GM19397 (cell line): ENCODE measurements at regions not wholly inside any gene's neighbourhood (a gene's known extent, or its start where the extent isn't known, plus 50 kb on each side); places are given as distances from the start of the nearest gene placed in this dataset.
"Not testable (repeated sequence)": the region's sequence is repeated elsewhere in the genome, so short reads cannot be mapped to it uniquely, and the experiment has no call there.

Source experiments
- ATAC-seq: cut with Tn5 transposase; IDR thresholded peaks from one replicate; pipeline ENCODE4 v1.9.1; 2021; ENCODE audit warnings: mild to moderate bottlenecking, moderate library complexity; ENCODE audit not compliant: unreplicated experiment

DNA sequence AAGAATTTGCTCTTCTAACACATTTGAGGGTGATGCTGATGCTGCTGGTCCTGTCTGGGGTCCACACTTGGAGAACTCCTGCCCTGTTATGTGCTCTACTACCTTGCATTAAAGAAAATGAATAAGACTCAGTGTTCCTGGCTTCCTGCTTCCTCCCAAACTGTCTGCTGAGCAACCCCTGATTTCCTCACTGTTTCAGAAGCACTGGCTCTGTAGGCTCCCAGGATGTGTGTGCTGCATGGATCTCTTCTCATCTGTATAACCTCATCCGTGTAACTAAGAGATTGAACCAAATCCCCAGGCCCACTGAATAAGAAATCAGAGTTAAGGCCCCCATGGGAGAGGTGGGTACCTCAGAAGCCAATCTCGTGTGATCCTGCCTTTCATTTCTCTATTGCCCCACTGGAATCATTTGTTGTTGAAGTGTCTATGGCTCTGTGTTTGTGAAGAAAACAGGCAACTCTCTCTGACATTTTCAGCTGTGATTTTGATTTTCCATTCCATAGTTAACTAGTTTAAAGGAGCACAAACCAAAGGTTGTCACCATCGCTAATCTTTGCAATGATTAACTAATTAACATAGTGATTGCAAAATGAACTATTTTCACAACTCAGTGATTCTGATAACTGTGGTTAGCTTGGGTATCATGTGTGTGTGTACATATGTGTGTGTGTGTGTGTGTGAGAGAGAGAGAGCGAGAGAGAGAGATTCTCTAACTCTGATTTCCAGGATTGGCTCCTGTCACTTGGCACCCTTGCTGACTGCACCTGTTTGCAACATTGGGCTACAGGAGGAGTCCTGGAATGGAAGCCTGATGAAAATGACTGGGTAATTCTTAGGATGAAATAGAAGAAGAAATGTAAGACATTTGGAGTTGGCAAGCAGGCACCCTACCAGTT is 196.2 kb downstream of the SLC38A4 start:
- no peak for ATAC-seq

GRCh38 chr12:46628176-46628575 is 197.6 kb downstream of the SLC38A4 start:
- ATAC-seq: no peak

- no peak for ATAC-seq
These were observed 198.1 kb downstream of the SLC38A4 start for GRCh38 chr12:46627686-46628085.

GRCh38 chr12:46619474-46619873 is 206.3 kb downstream of the SLC38A4 start:
- ATAC-seq: not testable (repeated sequence)

DNA sequence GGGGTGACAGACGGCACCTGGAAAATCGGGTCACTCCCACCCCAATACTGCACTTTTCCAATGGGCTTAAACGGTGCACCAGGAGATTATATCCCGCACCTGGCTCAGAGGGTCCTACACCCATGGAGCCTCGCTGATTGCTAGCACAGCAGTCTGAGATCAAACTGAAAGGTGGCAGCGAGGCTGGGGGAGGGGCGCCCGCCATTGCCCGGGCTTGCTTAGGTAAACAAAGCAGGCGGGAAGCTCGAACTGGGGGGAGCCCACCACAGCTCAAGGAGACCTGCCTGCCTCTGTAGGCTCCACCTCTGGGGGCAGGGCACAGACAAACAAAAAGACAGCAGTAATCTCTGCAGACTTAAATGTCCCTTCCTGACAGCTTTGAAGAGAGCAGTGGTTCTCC is 208.1 kb downstream of the SLC38A4 start:
- not testable (repeated sequence) for ATAC-seq

DNA sequence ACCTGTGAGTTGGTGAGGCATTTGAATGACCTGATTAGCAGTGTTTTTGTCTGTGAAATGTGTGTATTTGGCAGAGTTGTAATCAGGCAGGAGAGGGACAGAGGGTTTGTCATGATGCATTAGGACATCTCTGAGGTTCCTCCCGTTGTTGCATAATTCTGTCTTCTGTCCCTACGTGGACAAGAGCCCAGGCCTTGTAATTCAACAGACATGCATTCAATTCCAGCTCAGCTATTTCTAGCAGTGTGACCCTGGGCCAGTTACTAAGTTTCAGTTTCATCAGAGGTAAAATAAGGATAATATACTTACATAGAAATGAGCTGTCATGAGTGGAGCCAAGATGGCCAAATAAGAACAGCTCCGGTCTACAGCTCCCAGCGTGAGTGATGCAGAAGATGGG is 208.6 kb downstream of the SLC38A4 start:
- no peak for ATAC-seq

DNA sequence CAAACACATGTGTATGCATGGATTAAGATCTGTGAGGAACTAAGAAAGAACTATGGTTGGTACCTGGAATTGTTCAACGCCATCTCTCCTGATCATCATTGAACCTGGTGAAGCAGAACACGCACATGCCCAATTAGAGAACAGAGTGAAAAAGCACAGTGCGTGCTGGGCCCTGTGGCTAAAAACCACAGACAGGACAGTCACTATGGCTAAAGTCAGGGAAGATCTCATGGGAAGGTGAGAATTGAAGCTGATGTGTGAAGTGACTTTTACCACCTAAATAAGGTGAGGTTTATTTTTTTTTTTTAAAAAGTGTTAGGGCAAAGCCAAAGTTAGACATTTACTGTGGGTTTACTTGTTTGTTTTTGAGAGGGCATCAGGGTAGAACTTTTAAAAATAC is 215.0 kb downstream of the SLC38A4 start:
- ATAC-seq: no peak

DNA sequence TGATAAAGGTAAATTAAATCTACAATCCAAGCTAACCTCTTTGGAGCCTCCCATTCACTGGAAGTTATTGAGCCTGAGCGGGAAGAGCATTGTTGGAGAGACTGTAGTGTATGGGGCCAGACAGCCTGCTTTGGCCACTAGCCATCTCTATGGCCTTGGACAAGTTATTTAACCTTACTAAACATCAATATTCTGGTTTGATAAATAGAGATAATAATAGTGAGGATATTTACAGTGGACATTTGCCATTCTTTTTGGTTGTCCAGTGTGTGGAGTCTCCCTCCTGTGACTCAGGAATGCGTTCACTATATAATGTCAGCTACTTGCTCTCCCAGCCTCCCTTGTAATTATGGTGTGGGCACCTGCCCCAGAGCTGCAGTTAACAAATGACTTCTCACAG is 216.1 kb downstream of the SLC38A4 start:
- ATAC-seq: no peak

DNA sequence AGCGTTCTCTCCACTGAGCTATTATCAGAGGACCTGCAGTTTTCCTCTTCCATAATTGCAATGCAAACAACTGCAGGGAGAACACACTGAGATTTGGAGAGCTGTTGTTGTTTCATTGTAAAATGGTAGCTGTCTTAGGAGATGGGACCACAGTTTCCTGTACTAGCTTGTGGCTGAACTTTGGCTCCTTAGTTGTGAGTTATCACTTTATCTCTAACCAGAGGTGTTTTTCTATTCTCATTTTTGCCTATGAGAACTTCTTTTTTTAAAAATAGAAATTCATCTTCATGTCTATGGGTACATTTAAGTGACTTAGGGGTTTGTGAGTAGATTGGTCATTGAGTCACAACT is 216.5 kb downstream of the SLC38A4 start:
- ATAC-seq: no peak

- ATAC-seq: no peak
These were observed 217.1 kb downstream of the SLC38A4 start for GRCh38 chr12:46608431-46609272.

DNA sequence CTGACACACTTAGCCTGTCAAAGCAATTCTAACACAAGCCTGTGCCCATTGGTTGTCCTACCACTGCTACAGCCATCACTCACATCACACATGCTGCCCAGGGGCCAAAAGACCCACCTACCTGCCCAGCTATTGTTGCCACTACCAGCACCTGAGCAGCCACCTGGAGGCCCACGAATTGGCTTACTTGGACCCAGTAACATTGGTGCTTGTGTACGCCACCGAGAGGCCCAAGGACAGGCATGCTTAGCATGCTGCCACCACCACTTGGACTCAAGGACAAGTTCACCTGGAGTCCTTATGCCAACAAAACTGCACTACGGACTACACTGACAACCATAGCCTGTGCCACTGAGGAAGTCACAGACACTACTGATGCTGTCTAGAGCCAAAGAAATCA is 221.1 kb downstream of the SLC38A4 start:
- no peak for ATAC-seq

DNA sequence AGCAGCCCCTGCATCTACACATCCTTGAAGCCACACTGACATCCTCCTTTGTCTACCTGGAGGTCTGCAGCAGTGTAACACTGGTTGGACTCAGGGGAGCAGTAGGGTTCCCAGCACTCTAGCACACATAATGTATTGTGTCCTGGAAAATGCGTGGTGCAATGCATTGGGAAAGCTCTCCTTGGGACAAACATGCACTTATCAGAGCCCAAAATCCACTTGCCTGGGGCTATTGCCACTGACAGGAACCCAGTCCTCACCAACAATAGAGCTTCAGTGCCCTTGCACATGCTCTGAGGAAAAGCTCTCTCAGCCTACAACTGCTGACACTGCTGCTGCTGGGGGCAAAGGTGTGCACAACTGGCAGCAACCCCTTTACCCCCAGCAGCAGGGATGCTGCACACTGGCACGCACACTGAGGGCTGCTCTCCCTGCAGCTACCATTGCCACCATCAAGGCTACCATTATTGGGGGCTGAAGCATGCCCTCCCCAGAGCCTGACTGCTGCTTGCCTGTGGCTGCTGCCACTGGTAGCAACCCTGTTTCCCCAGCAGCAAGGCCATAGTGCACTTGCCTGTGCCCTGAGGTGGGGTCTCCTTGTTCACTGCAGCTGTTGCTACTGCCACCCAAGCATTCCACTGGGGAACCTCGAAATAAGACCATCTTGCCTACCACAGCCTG is 221.9 kb downstream of the SLC38A4 start:
- ATAC-seq: no peak

DNA sequence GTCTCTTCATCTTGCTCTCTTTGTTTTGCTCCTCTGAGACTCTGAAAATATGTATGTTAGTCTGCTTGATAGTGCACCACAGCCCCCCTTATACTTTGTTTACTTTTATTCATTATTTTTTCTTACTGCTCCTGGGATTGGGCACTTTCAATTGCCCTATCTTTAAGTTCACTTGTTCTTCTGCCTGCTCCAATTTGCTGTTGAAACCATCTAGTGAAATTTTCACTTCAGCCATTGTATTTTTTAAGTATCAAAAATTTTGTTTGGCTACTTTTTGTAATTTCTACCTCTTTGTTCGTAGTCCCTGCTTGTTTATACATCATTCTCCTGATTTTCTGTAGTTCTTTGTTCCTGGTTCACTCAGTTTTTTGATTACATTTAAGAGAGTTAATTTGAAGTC is 223.3 kb downstream of the SLC38A4 start:
- no peak for ATAC-seq

- ATAC-seq: no peak
These were observed 218.6 kb upstream of the SLC38A2 start for GRCh38 chr12:46590991-46591703.

DNA sequence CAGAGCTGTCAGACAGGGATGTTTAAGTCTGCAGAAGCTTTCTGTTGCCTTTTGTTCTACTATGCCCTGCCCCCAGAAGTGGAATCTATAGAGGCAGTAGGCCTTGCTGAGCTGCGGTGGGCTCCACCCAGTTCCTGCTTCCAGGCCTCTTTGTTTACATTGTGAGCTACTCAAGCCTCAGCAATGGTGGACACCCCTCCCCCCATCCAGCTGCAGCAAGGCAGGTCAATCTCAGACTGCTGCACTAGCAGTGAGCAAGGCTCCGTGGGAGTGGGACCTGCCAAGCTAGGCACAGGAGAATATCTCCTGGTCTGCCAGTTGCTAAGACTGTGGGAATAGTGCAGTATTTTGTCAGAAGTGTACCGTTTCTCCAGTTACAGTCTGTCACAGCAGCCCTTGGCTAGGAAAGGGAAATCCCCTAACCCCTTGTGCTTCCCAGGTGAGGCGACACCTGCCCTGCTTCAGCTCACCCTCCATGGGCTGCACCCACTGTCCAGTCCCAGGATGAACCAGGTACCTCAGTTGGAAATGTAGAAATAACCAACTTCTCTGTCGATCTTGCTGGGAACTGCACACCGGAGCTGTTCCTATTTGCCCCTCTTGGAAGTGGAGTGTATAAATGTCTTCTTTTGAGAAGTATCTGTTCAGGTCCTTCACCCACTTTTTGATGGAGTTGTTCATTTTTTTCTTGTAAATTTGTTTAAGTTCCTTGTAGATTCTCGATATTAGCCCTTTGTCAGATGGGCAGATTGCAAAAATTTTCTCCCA is 213.5 kb upstream of the SLC38A2 start:
- no peak for ATAC-seq

DNA sequence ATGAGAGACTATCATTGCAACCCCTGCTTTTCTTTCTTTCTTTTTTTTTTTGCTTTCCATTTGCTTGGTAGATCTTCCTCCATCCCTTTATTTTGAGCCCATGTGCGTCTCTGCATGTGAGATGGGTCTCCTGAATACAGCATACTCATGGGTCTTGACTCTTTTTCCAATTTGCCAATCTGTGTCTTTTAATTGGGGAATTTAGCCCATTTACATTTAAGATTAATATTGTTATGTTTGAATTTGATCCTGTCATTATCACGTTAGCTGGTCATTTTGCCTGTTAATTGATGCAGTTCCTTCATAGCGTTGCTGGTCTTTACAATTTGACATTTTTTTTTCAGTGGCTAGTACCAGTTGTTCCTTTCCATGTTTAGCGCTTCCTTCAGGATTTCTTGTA is 211.5 kb upstream of the SLC38A2 start:
- not testable (repeated sequence) for ATAC-seq

DNA sequence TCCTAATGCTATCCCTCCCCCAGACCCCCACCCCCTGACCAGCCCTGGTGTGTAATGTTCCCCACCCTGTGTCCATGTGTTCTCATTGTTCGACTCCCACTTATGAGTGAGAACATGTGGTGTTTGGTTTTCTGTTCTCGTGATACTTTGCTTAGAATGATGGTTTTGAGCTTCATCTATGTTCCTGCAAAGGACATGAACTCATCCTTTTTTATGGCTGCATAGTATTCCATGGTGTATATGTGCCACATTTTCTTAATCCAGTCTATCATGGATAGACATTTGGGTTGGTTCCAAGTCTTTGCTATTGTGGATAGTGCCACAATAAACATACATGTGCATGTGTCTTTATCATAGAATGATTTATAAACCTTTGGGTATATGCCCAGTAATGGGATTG is 209.4 kb upstream of the SLC38A2 start:
- ATAC-seq: not testable (repeated sequence)

GRCh38 chr12:46580445-46580844 is 207.9 kb upstream of the SLC38A2 start:
- no peak for ATAC-seq

- no peak for ATAC-seq
These were observed 206.9 kb upstream of the SLC38A2 start for GRCh38 chr12:46579474-46579873.
